WTC11 (cell line): ENCODE measurements at regions not wholly inside any gene's neighbourhood (a gene's known extent, or its start where the extent isn't known, plus 50 kb on each side); places are given as distances from the start of the nearest gene placed in this dataset.

Experiments used
- ATAC-seq: fragments of 200-7000 bp; cut with Tn5 transposase; 2 replicates; pipeline ENCODE4 v1.10.0; 2021; ENCODE audit warnings: mild to moderate bottlenecking, moderate library complexity
- CTCF ChIA-PET: fragments of 300-600 bp; sonication (Branson Sonifier 250); formaldehyde crosslinking; loops from one replicate; lab custom pipeline; 2021; ENCODE audit warnings: antibody characterized with exemption; lab: Charles Lee
- POLR2A ChIA-PET: fragments of 350-600 bp; sonication (Branson Sonifier 250); formaldehyde crosslinking; loops from one replicate; lab custom pipeline; 2021; ENCODE audit warnings: antibody characterized with exemption; lab: Charles Lee
- DNase-seq: peaks from one replicate; pipeline ENCODE4 v3.0.0; 2021; ENCODE audit warnings: low spot score
- H3K27ac Mint-ChIP-seq: 2 replicates; pipeline ENCODE4 v1.8.0; 2021; ENCODE audit warnings: mixed read lengths
- H3K27me3 Mint-ChIP-seq: 2 replicates; pipeline ENCODE4 v1.8.0; 2021; ENCODE audit warnings: low read depth, mild to moderate bottlenecking, moderate library complexity, mixed read lengths
- H3K36me3 Mint-ChIP-seq: 2 replicates; pipeline ENCODE4 v1.8.0; 2021; ENCODE audit warnings: mixed read lengths
- H3K4me1 Mint-ChIP-seq: 2 replicates; pipeline ENCODE4 v1.8.0; 2022; ENCODE audit warnings: mixed read lengths
- H3K4me3 Mint-ChIP-seq: 2 replicates; pipeline ENCODE4 v1.8.0; 2021; ENCODE audit warnings: mild to moderate bottlenecking, moderate library complexity, mixed read lengths
- H3K9me3 Mint-ChIP-seq: 2 replicates; pipeline ENCODE4 v1.8.0; 2021; ENCODE audit warnings: mixed read lengths
- ATF2 ChIP-seq: sonication (generic); formaldehyde crosslinking; IDR thresholded peaks from 2 replicates; pipeline ENCODE4 v1.8.1; 2022; ENCODE audit warnings: low read depth, missing genetic modification reagents, borderline replicate concordance
- EMX1 ChIP-seq: fragments of 250-450 bp; sonication (Bioruptor Pico); IDR thresholded peaks from 2 replicates; pipeline ENCODE4 v1.8.0; 2021; ENCODE audit warnings: mild to moderate bottlenecking
- ESRRA ChIP-seq: sonication (generic); formaldehyde crosslinking; IDR thresholded peaks from 2 replicates; pipeline ENCODE4 v1.8.1; 2022; ENCODE audit warnings: mild to moderate bottlenecking, missing genetic modification reagents, borderline replicate concordance
- FOXK1 ChIP-seq: sonication (generic); formaldehyde crosslinking; IDR thresholded peaks from 2 replicates; pipeline ENCODE4 v1.8.0; 2022; ENCODE audit warnings: mild to moderate bottlenecking, moderate library complexity, missing genetic modification reagents
- FOXP4 ChIP-seq: sonication (generic); formaldehyde crosslinking; IDR thresholded peaks from 2 replicates; pipeline ENCODE4 v1.8.0; 2022; ENCODE audit warnings: mild to moderate bottlenecking, missing genetic modification reagents
- HMGXB4 ChIP-seq: sonication (generic); formaldehyde crosslinking; IDR thresholded peaks from 2 replicates; pipeline ENCODE4 v1.8.1; 2023; ENCODE audit warnings: mild to moderate bottlenecking, moderate library complexity, missing genetic modification reagents
- IRF1 ChIP-seq: sonication (generic); formaldehyde crosslinking; IDR thresholded peaks from 2 replicates; pipeline ENCODE4 v1.8.0; 2023; ENCODE audit warnings: missing genetic modification reagents
- MAX ChIP-seq: sonication (generic); formaldehyde crosslinking; IDR thresholded peaks from 2 replicates; pipeline ENCODE4 v1.8.0; 2022; ENCODE audit warnings: mild to moderate bottlenecking, missing genetic modification reagents
- MYBL2 ChIP-seq: sonication (generic); formaldehyde crosslinking; IDR thresholded peaks from 2 replicates; pipeline ENCODE4 v1.8.1; 2023; ENCODE audit warnings: mild to moderate bottlenecking, moderate library complexity, missing genetic modification reagents
- RORB ChIP-seq: fragments of 250-450 bp; sonication (Bioruptor Pico); IDR thresholded peaks from 2 replicates; pipeline ENCODE4 v1.9.0; 2021; ENCODE audit warnings: mild to moderate bottlenecking
- TEAD4 ChIP-seq: sonication (generic); formaldehyde crosslinking; IDR thresholded peaks from 2 replicates; pipeline ENCODE4 v1.8.0; 2022; ENCODE audit warnings: mild to moderate bottlenecking, missing genetic modification reagents
- ZBTB43 ChIP-seq: sonication (generic); formaldehyde crosslinking; IDR thresholded peaks from 2 replicates; pipeline ENCODE4 v1.8.1; 2023; ENCODE audit warnings: mild to moderate bottlenecking, missing genetic modification reagents
- ZNF121 ChIP-seq: sonication (generic); formaldehyde crosslinking; IDR thresholded peaks from 2 replicates; pipeline ENCODE4 v1.8.0; 2023; ENCODE audit warnings: missing genetic modification reagents

GRCh38 chr4:31039382-31039781 is 319.2 kb downstream of the PCDH7 start:
- Mint-ChIP-seq H3K27ac (no peak overlapping the region), H3K27me3 (no peaks in the 10 kb centered on the region), H3K36me3 (no peaks in the 10 kb centered on the region), H3K4me3 (no peak overlapping the region), H3K4me1 (peaks cover 48% of the 10 kb centered on the region), H3K9me3 (0 out of 2 replicates have a peak, but pooled peaks cover 5% of the 10 kb centered on the region)
- POLR2A ChIA-PET: no interaction called here
- ATAC-seq (no peak), DNase-seq (no peak)
- peak; percentile 83; the same call in 1 of the 2 replicates for TF ChIP-seq ZNF121 (CRISPR knock-in tag)
- no peak for TF ChIP-seq ZBTB43 (CRISPR knock-in tag)
- CTCF ChIA-PET: no interaction called here

- peaks cover 45% of the 10 kb centered on the region for H3K4me1 Mint-ChIP-seq
Observed at GRCh38 chr4:31040106-31040505, 319.9 kb downstream of the PCDH7 start.

GRCh38 chr4:31041385-31041784 is 321.2 kb downstream of the PCDH7 start:
- 0 out of 2 replicates have a peak, but pooled peaks cover 5% of the 10 kb centered on the region for H3K9me3 Mint-ChIP-seq
- no peaks in the 10 kb centered on the region for H3K36me3 Mint-ChIP-seq
- no peaks in the 10 kb centered on the region for H3K27me3 Mint-ChIP-seq
- no peak for DNase-seq
- no peak overlapping the region for H3K27ac Mint-ChIP-seq
- CTCF ChIA-PET: no interaction called here
- H3K4me3 Mint-ChIP-seq: no peak overlapping the region
- H3K4me1 Mint-ChIP-seq: peaks cover 49% of the 10 kb centered on the region
- POLR2A ChIA-PET: no interaction called here
- no peak for TF ChIP-seq ESRRA
- TF ChIP-seq EMX1: no peak
- TF ChIP-seq ATF2 (CRISPR knock-in tag): no peak
- ATAC-seq: peak; percentile 55

More at GRCh38 chr4:31040106-31040505, 319.9 kb downstream of the PCDH7 start:
- DNase-seq (no peak), ATAC-seq (no peak)
- Mint-ChIP-seq H3K4me3 (no peak overlapping the region), H3K36me3 (no peaks in the 10 kb centered on the region), H3K9me3 (0 out of 2 replicates have a peak, but pooled peaks cover 5% of the 10 kb centered on the region), H3K27me3 (no peaks in the 10 kb centered on the region), H3K27ac (no peak overlapping the region)
- ChIA-PET POLR2A (no interaction called here), CTCF (no interaction called here)
- TF ChIP-seq FOXP4 (no peak), TEAD4 (CRISPR knock-in tag) (no peak), HMGXB4 (CRISPR knock-in tag) (no peak), RORB (no peak), MYBL2 (no peak), ESRRA (no peak), IRF1 (CRISPR knock-in tag) (no peak), FOXK1 (CRISPR knock-in tag) (no peak), MAX (CRISPR knock-in tag) (no peak)
